NCI-H2196 treated with DMSO at 0.1 percent for 48 hours (cell line): ENCODE measurements at regions not wholly inside any gene's neighbourhood (a gene's known extent, or its start where the extent isn't known, plus 50 kb on each side); places are given as distances from the start of the nearest gene placed in this dataset.
"Not testable (repeated sequence)": the region's sequence is repeated elsewhere in the genome, so short reads cannot be mapped to it uniquely, and the experiment has no call there.

ENCODE experiments used
- DNase-seq: peaks from one replicate; lab custom pipeline; 2025; ENCODE audit not compliant: unreplicated experiment; lab: John Stamatoyannopoulos, UW

DNA sequence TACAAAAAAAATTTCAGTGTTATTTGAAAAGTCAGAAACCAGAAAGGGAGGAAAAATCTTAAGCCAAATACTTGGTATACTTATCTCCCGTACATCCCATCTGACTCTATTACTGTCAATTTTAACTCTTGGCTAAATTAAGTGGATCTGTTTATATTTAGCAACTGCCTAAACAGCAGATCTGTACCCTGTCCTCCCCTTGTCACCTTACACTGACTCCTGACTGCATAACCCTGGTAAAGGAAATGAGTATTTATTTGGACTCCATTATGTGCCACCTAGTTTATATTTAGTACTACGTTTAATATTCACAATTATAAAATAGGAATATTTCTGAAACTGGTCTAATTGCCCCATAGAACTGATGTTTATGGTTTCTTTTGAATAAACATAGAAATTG, 730.2 kb upstream of the GJE1 start:
- DNase-seq = no peak

GRCh38 chr6:141401851-141402250, 730.9 kb upstream of the GJE1 start:
- DNase-seq = peak; percentile 11

DNA sequence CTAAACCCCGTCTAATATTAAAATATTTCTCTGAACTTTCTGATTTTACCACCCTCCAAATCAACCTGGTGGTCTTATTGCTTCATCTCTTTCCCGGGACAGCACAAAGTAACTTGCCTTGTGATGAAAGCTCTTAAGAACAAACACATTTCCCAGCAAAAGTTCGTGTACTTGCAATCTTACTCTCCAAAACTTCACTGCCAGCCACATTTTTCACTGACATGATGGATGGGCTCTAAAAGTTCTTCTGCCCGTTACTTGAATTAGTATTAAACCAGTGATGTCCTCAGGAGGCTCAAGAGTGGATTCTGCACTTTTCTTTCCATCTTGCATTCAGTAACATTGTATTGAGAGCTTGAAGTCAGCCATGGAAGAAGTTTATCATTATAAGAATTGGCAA, 731.6 kb upstream of the GJE1 start:
- DNase-seq = no peak

- DNase-seq = no peak
Observed at GRCh38 chr6:141398949-141399348, 733.8 kb upstream of the GJE1 start.

DNA sequence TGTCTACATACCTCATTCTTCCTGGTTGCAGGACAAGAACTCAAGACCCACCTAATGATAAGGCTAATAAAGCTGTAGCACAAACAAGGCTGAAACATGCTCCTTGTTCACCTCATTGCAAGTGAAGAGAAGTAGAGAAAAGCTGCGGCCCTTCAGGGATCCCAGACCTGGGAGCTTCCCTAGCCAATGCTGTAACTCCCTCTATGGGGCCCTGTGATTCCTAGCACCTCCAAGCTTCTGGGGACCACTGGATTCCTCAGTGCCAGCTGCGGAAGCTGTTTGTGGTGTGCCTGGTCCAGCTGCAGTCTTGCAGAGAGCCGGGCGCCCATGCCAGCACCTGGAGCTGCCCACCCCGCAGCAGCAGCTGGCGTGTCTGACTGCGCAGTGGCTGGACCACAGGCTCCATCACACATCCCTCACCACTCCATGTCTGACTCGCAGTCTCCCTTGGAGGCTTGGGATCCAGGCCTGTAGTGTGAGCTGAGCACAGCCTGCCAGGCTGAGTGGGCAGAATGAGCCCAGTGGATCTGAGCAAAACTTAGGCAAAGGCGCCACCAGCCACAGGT, 737.2 kb upstream of the GJE1 start:
- DNase-seq = no peak

DNA sequence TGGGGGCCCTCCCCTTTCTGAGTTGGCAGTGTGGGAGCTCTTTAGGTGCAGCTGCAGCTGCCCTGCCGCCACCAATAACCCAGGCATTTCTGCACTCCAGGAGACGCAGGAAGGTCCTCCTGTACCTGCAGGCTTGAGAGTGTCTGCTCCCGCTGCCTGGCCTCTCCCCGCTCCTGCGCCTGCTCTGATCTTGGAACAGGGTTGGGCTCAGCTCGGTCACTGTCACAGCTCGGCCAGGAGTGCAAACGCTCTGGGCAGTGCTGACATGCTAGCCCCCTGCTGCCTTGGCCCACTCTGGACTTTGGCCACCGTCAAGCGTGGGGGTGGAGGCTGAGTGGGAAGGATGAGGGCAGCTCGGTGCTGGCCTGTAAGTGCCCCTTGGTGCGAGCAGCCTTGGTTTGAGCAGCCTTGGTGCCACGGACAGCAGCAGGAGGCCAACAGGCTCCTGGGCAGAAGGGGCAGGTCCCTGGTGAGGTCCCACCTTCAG, 738.1 kb upstream of the GJE1 start:
- no peak for DNase-seq

DNA sequence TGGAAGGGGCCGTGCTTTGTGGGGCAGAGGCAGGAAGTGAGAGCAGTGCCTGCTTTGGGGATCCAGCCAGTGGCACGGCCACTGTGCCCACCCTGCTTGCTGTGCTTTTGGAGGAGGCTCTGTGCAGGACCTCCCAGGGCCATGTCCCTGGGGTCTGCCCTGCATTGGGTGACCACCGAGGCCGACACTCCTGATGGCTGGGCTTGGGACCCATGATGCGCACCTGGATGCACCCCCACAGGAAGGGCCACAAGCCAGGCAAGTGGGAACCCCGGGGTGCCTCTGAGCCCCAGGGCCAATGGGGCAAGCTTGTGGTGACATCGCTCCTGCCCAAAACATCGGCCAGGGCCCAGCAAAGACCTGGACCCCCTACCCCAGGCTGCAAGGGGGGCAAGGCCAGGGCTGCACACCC, 738.6 kb upstream of the GJE1 start:
- DNase-seq = no peak

- DNase-seq = no peak
Observed at GRCh38 chr6:141393405-141394124, 739.2 kb upstream of the GJE1 start.

DNA sequence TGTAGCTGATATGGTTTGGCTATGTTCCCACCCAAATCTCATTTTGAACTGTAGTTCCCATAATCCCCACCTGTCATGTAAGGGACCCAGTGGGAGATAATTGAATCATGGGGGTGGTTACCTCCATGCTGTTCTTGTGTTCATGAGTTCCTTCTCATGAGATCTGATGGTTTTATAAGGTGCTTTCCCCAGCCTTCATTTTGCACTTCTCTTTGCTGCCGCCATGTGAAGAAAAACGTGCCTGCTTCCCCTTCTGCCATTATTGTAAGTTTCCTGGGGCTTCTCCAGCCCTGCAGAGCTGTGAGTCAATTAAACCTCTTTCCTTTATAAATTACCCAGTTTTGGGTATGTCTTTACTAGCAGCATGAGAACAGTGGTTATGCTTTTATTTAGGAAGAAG, 741.6 kb upstream of the GJE1 start:
- DNase-seq = not testable (repeated sequence)

DNA sequence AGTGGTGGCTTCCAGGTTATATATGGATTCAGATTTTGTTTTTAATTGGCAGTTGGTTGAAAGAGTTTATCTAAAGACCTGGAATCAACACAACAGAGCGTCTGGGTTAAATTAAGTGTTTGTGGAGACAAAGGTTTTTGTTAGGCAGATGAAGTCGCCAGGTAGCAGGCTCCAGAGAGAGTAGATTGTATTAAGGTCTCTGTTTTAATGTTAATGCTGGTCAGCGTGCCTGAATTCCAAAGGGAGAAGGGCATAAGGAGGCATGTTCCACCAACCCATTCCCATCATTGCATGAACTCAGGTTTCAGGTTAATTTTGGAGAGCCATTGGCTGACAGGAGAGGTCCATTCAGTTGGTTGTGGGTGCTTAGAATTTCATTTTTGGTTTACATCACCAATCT, 744.1 kb upstream of the GJE1 start:
- no peak for DNase-seq

DNA sequence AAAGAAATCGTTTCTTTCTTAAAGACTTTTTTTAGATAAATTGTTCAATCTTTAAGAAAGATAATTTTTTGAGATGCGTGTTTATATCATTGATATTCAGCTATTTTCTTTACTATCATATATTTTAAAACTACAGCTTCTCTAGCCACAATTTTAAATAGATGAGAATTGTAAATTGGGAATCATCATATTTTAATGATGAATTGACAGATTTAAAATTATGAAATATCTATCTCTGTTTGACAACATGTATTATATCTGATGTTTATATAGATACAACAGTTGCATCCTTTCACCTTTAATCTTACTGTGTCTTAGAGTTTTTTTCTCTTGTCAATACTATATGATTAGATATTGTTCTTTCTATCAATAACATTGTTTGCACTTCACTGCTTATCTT, 762.3 kb upstream of the GJE1 start:
- no peak for DNase-seq

- not testable (repeated sequence) for DNase-seq
Observed at GRCh38 chr6:141366796-141367195, 765.9 kb upstream of the GJE1 start.

DNA sequence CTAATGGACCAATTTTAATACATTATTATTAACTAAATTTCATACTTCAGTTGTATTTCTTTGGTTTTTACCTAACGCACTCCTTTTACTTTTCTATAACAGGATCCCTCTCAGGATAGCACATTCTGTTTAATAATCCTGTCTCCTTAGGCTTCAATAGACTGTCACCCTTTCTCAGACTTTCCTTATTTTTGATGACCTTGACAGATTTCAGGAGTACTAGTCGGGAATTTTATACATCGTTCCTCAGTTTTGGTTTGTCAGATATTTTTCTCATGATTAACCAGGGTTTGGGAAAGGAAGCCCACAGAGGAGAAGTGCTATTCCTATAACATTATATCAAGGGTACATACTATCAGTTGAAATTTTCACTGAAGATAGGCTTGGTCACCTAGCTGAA, 768.0 kb upstream of the GJE1 start:
- DNase-seq = no peak

GRCh38 chr6:141364232-141364631, 768.5 kb upstream of the GJE1 start:
- no peak for DNase-seq

DNA sequence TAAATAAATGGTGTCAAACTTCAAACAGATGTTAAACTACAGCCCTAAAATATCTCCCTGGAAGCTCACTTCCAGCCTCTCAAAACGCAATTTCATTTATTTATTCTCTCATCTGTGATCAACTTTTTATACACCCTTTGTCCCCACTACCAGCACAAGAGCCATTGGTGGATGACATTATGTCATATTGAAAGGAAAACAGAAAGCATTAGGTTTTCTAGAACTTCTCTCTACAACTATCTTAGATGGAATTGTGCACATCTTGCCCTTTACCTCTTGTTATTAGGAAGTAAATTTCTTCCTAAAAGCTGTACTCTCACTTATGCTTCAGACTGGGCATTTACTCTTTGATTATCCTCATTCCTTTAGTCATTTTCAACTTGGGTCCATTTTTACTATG, 771.2 kb upstream of the GJE1 start:
- DNase-seq = no peak

GRCh38 chr6:141359953-141360352, 772.8 kb upstream of the GJE1 start:
- no peak for DNase-seq

- DNase-seq = no peak
Observed at GRCh38 chr6:141354191-141354955, 778.4 kb upstream of the GJE1 start.

DNA sequence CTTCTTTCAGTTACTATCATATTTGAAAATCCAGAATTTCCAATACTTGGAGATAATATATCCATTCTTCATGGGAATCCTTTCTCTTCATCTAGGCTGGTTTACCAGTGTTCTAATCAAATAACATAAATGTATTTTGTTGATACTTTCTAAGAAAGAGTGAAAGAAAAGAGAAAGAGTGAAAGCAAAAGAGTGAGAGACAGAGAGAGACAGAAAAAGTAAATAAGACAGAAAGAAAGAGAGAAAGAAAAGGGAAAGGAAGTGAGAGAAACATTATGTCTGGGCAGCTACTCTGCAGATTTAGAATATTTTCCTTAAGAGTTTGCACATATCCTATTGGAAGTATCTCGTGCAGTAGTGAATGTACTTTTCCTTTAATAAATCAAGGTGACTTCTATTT, 781.0 kb upstream of the GJE1 start:
- DNase-seq = no peak

DNA sequence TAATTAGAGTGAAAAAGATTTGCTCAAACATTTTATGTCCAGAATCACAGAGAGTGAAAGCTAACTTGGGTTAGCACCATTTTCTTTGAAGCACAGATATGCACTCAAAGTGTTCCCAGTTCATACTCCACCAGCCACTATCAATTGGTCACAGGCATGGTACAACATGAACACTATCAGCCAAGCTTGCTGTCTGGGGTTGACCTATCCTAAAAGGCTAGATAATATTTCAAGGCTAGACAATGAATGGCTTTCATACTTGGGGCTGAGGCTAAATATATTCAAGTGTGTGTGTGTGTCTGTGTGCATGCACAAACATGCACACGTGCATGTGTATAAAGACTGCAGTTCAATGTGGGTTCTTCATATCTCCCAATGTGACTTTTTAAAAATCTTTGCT, 783.0 kb upstream of the GJE1 start:
- no peak for DNase-seq

- DNase-seq = no peak
Observed at GRCh38 chr6:141347906-141348492, 784.7 kb upstream of the GJE1 start.

DNA sequence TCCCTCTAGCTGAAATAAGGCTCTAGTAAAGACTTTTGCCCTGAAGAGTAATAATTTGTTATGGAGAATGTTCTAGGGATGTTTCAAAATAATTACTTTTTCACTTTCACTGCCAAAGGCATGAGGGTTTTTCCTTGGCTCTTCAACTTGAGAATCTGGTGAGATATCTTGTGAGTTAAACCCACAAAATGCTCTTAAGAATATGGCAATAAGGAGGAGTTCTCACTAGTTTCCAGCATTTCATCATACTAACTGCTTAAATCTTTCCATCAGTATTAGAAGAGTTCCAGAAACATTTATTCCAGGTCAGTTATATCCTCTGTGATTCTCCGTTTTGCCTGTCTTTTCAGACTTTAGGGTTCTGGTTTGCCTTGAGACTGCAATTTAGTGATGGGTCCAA, 785.6 kb upstream of the GJE1 start:
- DNase-seq = no peak

GRCh38 chr6:141346535-141346934, 786.2 kb upstream of the GJE1 start:
- DNase-seq = no peak
